ENCODE measurements at regions not wholly inside any gene's neighbourhood (a gene's known extent, or its start where the extent isn't known, plus 50 kb on each side); places are given as distances from the start of the nearest gene placed in this dataset.

- H3K4me1 ChIP-seq (ENCODE audit: control insufficient read depth, low read length) = no peaks in the 10 kb centered on the region
- no peaks in the 10 kb centered on the region for H3K9me2 ChIP-seq (replicated peaks; ENCODE audit: control insufficient read depth, low read length)
- H3K27me3 ChIP-seq (ENCODE audit: control insufficient read depth, low read length) = no peaks in the 10 kb centered on the region
- TF ChIP-seq CTCF (IDR thresholded peaks at IDR 0.05; ENCODE audit: low read depth, low read length, poor library complexity, severe bottlenecking) (no peak), EZH2phosphoT487 (IDR thresholded peaks at IDR 0.05; ENCODE audit: borderline replicate concordance, low read length) (no peak)
- no peak overlapping the region for H3K4me2 ChIP-seq (ENCODE audit: low read length)
- H3K9me3 ChIP-seq (ENCODE audit: control insufficient read depth, insufficient read depth, low read length) = no peaks in the 10 kb centered on the region
- no peak overlapping the region for H3K4me3 ChIP-seq (ENCODE audit: low read length)
- H3K27ac ChIP-seq (ENCODE audit: low read depth, low read length) = no peak overlapping the region
- no peaks in the 10 kb centered on the region for H3F3A ChIP-seq (ENCODE audit: control insufficient read depth, insufficient read depth)
- H4K20me1 ChIP-seq (ENCODE audit: control insufficient read depth, insufficient read depth, low read depth, low read length) = no peaks in the 10 kb centered on the region
- H3K36me3 ChIP-seq (ENCODE audit: control insufficient read depth, low read length) = no peaks in the 10 kb centered on the region
- H3K79me2 ChIP-seq (ENCODE audit: control insufficient read depth, low read length) = no peaks in the 10 kb centered on the region
These were observed 476.3 kb downstream of the DTHD1 start for GRCh38 chr4:36757580-36758311.

- TF ChIP-seq EZH2phosphoT487 (IDR thresholded peaks at IDR 0.05; ENCODE audit: borderline replicate concordance, low read length) = no peak
- no peak for TF ChIP-seq CTCF (IDR thresholded peaks at IDR 0.05; ENCODE audit: low read depth, low read length, poor library complexity, severe bottlenecking)
- H3K9me2 ChIP-seq (replicated peaks; ENCODE audit: control insufficient read depth, low read length) = no peaks in the 10 kb centered on the region
- H3K27me3 ChIP-seq (ENCODE audit: control insufficient read depth, low read length) = no peaks in the 10 kb centered on the region
- H3K9me3 ChIP-seq (ENCODE audit: control insufficient read depth, insufficient read depth, low read length) = no peaks in the 10 kb centered on the region
- H3K79me2 ChIP-seq (ENCODE audit: control insufficient read depth, low read length) = no peaks in the 10 kb centered on the region
- no peak overlapping the region for H3K27ac ChIP-seq (ENCODE audit: low read depth, low read length)
- H4K20me1 ChIP-seq (ENCODE audit: control insufficient read depth, insufficient read depth, low read depth, low read length) = no peaks in the 10 kb centered on the region
- no peak overlapping the region for H3K4me2 ChIP-seq (ENCODE audit: low read length)
- H3K36me3 ChIP-seq (ENCODE audit: control insufficient read depth, low read length) = no peaks in the 10 kb centered on the region
- H3K4me1 ChIP-seq (ENCODE audit: control insufficient read depth, low read length) = no peaks in the 10 kb centered on the region
- no peak overlapping the region for H3K4me3 ChIP-seq (ENCODE audit: low read length)
- H3F3A ChIP-seq (ENCODE audit: control insufficient read depth, insufficient read depth) = no peaks in the 10 kb centered on the region
These were observed 477.1 kb downstream of the DTHD1 start for GRCh38 chr4:36758312-36759178.

DNA sequence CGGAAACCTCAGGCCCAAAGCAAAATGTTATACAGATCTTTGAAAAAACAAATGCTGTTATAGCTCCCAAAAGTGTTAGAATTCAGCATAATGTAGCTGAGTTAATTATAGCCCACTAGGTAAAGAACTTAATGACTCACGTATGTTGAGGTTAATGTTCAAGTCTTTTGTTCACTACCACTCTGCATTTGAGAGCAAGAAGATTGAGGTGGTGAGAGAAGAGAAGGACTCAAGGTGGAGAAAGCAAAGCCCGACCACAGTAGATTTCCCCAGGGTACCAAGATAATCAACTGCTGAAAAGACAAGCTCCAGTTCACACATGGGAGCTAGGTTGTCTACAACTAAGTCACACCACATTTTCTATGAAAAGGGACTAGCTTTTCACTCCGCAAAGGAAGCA is 480.2 kb downstream of the DTHD1 start:
- TF ChIP-seq EZH2phosphoT487 (IDR thresholded peaks at IDR 0.05; ENCODE audit: borderline replicate concordance, low read length) = no peak
- no peak for TF ChIP-seq CTCF (IDR thresholded peaks at IDR 0.05; ENCODE audit: low read depth, low read length, poor library complexity, severe bottlenecking)
- no peaks in the 10 kb centered on the region for H3F3A ChIP-seq (ENCODE audit: control insufficient read depth, insufficient read depth)

More for the DNA sequence above, 480.2 kb downstream of the DTHD1 start:
- Histone ChIP-seq H3K79me2 (ENCODE audit: control insufficient read depth, low read length) (no peaks in the 10 kb centered on the region), H3K36me3 (ENCODE audit: control insufficient read depth, low read length) (no peaks in the 10 kb centered on the region), H4K20me1 (ENCODE audit: control insufficient read depth, insufficient read depth, low read depth, low read length) (no peaks in the 10 kb centered on the region), H3K27ac (ENCODE audit: low read depth, low read length) (no peak overlapping the region), H3K4me1 (ENCODE audit: control insufficient read depth, low read length) (no peaks in the 10 kb centered on the region), H3K4me3 (ENCODE audit: low read length) (no peak overlapping the region), H3K9me2 (replicated peaks; ENCODE audit: control insufficient read depth, low read length) (no peaks in the 10 kb centered on the region), H3K4me2 (ENCODE audit: low read length) (no peak overlapping the region), H3K9me3 (ENCODE audit: control insufficient read depth, insufficient read depth, low read length) (no peaks in the 10 kb centered on the region), H3K27me3 (ENCODE audit: control insufficient read depth, low read length) (no peaks in the 10 kb centered on the region)
